PC-3 (cell line): ENCODE measurements at regions not wholly inside any gene's neighbourhood (a gene's known extent, or its start where the extent isn't known, plus 50 kb on each side); places are given as distances from the start of the nearest gene placed in this dataset.

Experiments
- CTCF ChIP-seq: fragments of 300-600 bp; sonication (generic); conservative IDR thresholded peaks from 2 replicates; pipeline ENCODE4 v1.5.1; 2017; ENCODE audit warnings: antibody characterized with exemption, low read depth, mild to moderate bottlenecking, low read length
- EZH2 ChIP-seq: fragments of 300-600 bp; sonication (generic); IDR thresholded peaks from one replicate; pipeline ENCODE4 v1.6.1; 2017; ENCODE audit warnings: antibody characterized with exemption, mild to moderate bottlenecking, low read length; ENCODE audit not compliant: unreplicated experiment
- EZH2phosphoT487 ChIP-seq: fragments of 300-600 bp; sonication (generic); IDR thresholded peaks from 2 replicates; pipeline ENCODE4 v1.6.1; 2018; ENCODE audit warnings: mild to moderate bottlenecking, antibody characterized with exemption, low read length, borderline replicate concordance

- TF ChIP-seq CTCF, result no peak
- no peak for TF ChIP-seq EZH2
- no peak for TF ChIP-seq EZH2phosphoT487
These were observed 529.2 kb upstream of the ATP2B1 start for GRCh38 chr12:90237841-90238240.
